Cerebellar cortex (tissue), 1 donor: ENCODE measurements at regions not wholly inside any gene's neighbourhood (a gene's known extent, or its start where the extent isn't known, plus 50 kb on each side); places are given as distances from the start of the nearest gene placed in this dataset.
A peak's percentile ranks its signal among the peaks of the same experiment; 100 is the strongest.
"Not testable (repeated sequence)": the region's sequence is repeated elsewhere in the genome, so short reads cannot be mapped to it uniquely, and the experiment has no call there.

Experiments used
- DNase-seq: peaks from one replicate; pipeline ENCODE4 v3.0.0-alpha.2; 2015; ENCODE audit warnings: low spot score

GRCh38 chr13:74246487-74246886, 112.3 kb upstream of the KLF12 start:
- peak; percentile 21 for DNase-seq

- DNase-seq = no peak
These were observed 109.7 kb upstream of the KLF12 start for GRCh38 chr13:74243637-74244526.

DNA sequence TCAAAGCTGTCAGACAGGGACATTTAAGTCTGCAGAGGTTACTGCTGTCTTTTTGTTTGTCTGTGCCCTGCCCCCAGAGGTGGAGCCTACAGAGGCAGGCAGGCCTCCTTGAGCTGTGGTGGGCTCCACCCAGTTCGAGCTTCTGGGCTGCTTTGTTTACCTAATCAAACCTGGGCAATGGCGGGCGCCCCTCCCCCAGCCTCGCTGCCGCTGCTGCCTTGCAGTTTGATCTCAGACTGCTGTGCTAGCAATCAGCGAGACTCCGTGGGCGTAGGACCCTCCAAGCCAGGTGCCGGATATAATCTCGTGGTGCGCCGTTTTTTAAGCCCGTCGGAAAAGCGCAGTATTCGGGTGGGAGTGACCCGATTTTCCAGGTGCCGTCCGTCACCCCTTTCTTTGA, 107.1 kb upstream of the KLF12 start:
- not testable (repeated sequence) for DNase-seq

DNA sequence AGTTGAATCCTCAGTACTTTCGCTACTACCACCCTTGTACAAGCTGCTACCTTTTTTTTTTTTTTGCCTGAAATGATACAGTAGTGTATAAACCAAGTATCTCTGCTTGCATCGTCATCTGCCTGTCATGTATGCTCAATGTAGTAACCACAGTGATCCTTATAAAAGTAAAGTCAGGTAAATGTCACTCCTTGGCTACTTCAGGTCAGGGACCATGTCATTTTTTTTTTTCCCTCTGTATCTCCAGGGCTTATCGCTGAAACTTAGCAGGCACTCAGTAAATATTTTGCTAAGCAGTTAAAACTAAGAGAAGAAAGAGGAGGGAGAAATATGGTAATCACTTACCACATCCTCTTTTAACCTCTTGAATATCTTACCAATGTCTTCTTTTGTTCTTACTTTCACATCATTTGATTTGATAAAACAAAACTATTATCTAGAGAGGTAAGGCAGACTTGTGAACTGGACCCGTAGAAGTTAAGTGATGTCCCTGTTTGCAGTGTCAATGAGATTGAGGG, 96.8 kb upstream of the KLF12 start:
- DNase-seq = no peak

- DNase-seq = peak; percentile 2
These were observed 95.0 kb upstream of the KLF12 start for GRCh38 chr13:74229242-74229641.

GRCh38 chr13:74227476-74228158, 93.4 kb upstream of the KLF12 start:
- DNase-seq = no peak

DNA sequence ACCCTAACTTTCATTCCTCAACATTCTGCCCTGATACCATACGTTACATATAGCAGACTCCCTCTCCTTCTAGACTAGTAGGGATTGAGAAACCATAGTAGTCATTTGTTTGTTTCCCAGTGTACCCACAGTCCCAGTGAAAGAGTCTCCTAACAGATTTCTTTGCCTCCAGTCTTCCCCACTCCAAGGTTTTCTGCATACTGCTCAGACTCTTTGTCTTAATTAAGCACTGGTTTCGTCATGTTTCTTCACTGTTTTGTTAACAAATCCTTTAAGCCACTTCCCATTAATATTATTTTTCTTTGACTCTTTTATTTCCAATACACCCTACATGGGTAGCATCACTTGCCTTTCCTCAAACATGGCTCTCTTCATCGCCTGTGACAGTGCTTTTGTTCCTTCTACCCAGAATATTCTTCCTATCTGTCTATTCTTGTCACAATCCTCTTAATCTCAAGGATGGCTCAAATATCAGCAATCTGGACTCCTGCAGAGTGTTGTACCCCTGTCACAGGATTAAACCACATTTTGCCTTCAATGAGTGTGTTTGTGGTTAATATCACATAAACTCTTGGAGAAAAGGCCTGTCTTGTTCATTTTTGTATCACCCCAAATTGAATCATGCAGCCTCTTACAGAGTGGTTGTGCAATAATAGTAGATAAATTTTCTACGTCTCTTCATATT, 92.7 kb upstream of the KLF12 start:
- no peak for DNase-seq

GRCh38 chr13:74221752-74222151, 87.5 kb upstream of the KLF12 start:
- no peak for DNase-seq

- no peak for DNase-seq
These were observed 85.4 kb upstream of the KLF12 start for GRCh38 chr13:74219566-74219965.

DNA sequence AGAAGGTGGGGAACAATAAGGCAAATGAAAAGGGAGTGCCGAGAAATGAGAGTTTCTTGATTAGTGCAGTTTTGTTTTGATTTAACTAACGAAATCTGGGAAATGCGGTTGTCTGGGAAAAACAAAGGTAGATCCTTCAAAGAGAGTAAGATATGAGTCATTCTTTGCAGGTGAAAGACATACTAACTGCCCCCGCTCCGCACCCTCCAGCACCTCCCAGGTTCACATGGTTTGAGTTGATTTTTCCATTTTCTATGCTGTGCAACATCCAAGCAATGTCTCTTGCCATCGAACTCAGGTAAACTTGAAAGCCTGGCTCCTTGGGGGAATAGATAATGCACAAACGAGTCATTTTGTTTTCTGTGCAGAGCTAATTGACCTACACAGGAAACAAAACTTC, 84.1 kb upstream of the KLF12 start:
- no peak for DNase-seq

GRCh38 chr13:74217811-74218210, 83.6 kb upstream of the KLF12 start:
- DNase-seq = no peak

DNA sequence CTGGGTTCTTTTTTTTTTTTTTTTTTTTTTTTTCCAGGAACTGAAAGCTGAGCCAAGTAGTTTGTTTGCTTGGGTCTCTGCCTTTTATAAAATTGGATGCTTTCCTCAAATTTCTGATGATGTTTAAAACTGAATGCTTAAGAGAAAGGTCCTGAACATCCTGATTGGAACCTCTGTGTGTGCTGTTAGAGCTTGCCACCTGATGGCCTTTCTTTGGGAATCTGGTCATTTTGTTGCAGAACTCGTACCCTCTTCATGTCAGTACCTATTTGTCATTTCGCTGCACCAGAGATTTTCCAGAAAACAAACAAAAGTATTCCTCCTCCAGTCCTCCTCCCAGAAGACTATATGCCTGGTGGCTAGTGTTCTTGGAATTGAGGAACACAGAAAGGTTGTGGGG, 81.2 kb upstream of the KLF12 start:
- no peak for DNase-seq

DNA sequence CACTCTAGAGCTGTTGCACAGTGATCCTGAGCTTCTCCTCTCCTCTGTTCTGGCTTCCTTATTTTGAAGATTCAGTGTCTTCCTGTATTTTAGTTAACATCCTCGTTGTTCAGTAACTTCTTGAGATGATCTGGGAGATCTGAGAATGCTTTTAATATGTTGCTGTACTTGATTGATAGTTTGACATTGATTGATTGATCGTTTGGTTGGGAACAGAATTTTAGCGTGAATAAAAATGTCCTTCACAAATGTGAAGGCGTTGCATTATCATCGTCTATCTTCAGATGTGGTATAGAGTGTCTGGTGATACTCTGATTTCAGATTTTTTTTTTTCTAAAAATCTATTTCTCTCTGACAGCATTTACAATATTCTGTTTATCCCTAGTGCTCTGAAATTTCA, 80.1 kb upstream of the KLF12 start:
- no peak for DNase-seq

- DNase-seq = peak; percentile 1
These were observed 76.6 kb upstream of the KLF12 start for GRCh38 chr13:74210693-74211393.

- DNase-seq = no peak
These were observed 72.7 kb upstream of the KLF12 start for GRCh38 chr13:74206855-74207254.

DNA sequence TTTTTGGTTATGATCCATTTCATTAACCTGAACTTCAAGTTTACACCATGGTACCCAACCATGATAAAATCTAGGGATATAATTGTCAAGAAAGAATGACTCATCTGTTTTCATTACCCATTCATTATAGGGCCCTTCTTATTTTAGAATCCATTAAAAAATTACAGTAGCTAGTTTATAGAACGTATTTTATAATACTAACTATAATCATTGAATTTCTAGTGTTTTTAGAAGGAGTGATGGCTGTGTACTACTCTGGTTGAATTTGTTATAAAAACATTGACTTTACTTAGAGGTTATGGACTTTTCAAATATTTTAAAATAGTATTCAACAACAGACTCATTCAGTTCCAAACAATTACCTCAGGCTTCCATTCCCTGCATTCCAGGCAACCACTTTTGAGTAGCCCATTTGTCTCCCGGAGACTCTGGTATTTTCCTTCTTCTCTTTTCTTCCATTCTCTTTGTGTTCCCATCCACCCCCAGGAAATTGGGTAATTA, 71.9 kb upstream of the KLF12 start:
- no peak for DNase-seq

GRCh38 chr13:74205313-74205690, 71.1 kb upstream of the KLF12 start:
- no peak for DNase-seq

DNA sequence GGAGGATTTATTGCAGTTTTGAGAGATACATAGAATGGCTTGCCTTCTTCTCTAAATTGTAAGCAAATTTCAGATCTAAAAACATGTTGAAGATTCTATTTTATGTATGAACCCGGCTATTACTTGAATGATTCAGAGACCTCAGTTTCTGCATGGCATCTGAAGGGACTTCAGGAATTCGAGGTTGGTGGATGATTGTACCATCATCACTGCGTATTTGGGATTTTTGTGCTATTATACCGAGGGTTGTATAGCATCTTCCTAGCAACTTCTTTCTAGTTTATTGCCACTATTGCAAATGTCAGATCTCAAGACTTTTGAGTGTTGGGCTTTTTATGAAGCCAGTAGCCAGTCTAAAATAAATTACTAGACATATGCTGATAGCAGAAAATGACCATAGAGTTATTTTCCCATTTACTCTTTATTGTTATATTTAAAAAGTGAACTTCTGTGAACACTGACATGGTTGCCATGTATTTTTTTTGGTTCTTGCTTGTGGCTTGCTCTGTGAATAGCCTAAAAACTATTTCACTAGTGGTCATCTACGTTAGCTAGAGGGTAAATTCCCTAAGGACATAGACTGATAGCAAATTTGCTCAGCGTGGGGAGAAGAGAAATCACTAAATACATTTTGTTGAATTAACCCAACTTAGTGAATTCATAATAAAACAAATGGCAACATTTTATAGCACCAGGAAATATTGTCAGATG, 70.6 kb upstream of the KLF12 start:
- DNase-seq = no peak

GRCh38 chr13:74203576-74203975, 69.4 kb upstream of the KLF12 start:
- no peak for DNase-seq

GRCh38 chr13:74202129-74202813, 68.1 kb upstream of the KLF12 start:
- DNase-seq = no peak

DNA sequence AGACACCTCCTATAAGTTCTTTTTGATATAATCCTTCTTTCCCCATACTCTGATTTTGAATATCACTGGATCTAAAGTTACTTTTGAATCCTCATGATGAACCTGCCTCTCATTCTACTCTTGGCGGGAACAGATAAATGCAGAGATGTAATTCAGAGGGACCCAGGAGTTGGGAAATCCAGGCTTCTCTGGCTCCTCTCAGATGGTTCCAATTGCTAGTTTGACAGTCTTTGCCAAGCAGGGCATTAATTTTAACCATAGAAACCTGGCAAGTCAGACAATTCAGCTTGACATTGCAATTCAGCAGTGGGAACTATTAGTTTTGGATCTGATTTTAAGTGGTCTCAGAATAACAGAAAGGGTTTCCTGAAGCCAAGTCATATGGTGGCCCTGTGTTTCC, 67.3 kb upstream of the KLF12 start:
- no peak for DNase-seq
